HepG2 (cell line): ENCODE measurements at regions not wholly inside any gene's neighbourhood (a gene's known extent, or its start where the extent isn't known, plus 50 kb on each side); places are given as distances from the start of the nearest gene placed in this dataset.

Experiments
- CHD2 ChIP-seq: IDR thresholded peaks from 2 replicates; pipeline ENCODE4 v1.6.1; 2011; ENCODE audit warnings: low read depth, low read length, improper control_type of control experiment
- CTCF ChIP-seq: sonication (generic); formaldehyde crosslinking; IDR thresholded peaks from 2 replicates; pipeline ENCODE4 v1.5.0; 2020; ENCODE audit warnings: mild to moderate bottlenecking, missing genetic modification reagents, moderate library complexity
- FOXK2 ChIP-seq: fragments of 450-650 bp; IDR thresholded peaks from 2 replicates; pipeline ENCODE4 v1.6.1; 2016
- POLR2A ChIP-seq, 2 experiments: IDR thresholded peaks; 2 replicates each; pipeline ENCODE4 v1.6.1; 2011; ENCODE audit warnings: low read depth in 2 of 2, low read length in 2 of 2, mild to moderate bottlenecking in 1 of 2, moderate library complexity in 1 of 2; ENCODE audit not compliant: insufficient read depth in 1 of 2
- RBM39 ChIP-seq: fragments of 200-400 bp; formaldehyde crosslinking; IDR thresholded peaks from one replicate; pipeline ENCODE4 v1.6.1; 2018; ENCODE audit warnings: antibody characterized with exemption, mild to moderate bottlenecking, low read depth, low read length; ENCODE audit not compliant: poor library complexity, severe bottlenecking
- RFX1 ChIP-seq: fragments of 450-650 bp; IDR thresholded peaks from 2 replicates; pipeline ENCODE4 v1.6.1; 2017
- RXRA ChIP-seq: sonication (generic); formaldehyde crosslinking; IDR thresholded peaks from 2 replicates; pipeline ENCODE4 v1.5.1; 2020; ENCODE audit warnings: missing genetic modification reagents
- SP4 ChIP-seq: sonication (generic); formaldehyde crosslinking; IDR thresholded peaks from 2 replicates; pipeline ENCODE4 v1.8.1; 2023; ENCODE audit warnings: mild to moderate bottlenecking, missing genetic modification reagents

- TF ChIP-seq FOXK2 (no peak), POLR2A (IDR thresholded peaks at IDR 0.05; ENCODE audit: insufficient read depth in 1 of 2, low read depth in 2 of 2, low read length in 2 of 2) (no peak), SP4 (CRISPR knock-in tag) (no peak), CHD2 (no peak), RFX1 (no peak), RXRA (no peak), CTCF (no peak), RBM39 (no peak)
Measured at GRCh38 chr13:107580741-107581412, 634.5 kb downstream of the LIG4 start.
